VCaP (cell line): ENCODE measurements at regions not wholly inside any gene's neighbourhood (a gene's known extent, or its start where the extent isn't known, plus 50 kb on each side); places are given as distances from the start of the nearest gene placed in this dataset.

Source experiments
- H3K27ac ChIP-seq: fragments of 450-650 bp; 2 replicates; pipeline ENCODE4 v1.5.1; 2017
- TF ChIP-seq, protein P1 (sequence below): fragments of 450-650 bp; conservative IDR thresholded peaks from 2 replicates; pipeline ENCODE4 v1.5.1; 2017; ENCODE audit warnings: mild to moderate bottlenecking, moderate library complexity

DNA sequence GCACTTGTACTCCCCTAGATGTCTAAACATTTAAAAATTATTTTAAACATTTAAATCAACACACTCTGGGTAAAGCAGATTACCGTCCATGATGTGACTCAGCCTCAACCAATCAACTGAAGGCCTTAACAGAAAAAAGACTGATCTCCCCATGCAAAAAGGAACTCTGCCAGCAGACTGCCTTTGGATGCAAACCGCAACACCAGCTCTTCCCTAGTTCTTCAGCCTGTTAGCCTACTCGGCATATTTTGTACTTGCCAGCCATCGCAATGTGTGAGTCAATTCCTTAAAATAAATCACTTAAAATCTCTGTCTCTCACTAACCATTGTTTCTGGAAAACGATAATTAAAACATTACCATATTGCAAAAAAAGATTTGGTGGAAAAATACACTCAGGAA lies 375.9 kb downstream of the RSL24D1 start:
- TF ChIP-seq, protein P1, sequence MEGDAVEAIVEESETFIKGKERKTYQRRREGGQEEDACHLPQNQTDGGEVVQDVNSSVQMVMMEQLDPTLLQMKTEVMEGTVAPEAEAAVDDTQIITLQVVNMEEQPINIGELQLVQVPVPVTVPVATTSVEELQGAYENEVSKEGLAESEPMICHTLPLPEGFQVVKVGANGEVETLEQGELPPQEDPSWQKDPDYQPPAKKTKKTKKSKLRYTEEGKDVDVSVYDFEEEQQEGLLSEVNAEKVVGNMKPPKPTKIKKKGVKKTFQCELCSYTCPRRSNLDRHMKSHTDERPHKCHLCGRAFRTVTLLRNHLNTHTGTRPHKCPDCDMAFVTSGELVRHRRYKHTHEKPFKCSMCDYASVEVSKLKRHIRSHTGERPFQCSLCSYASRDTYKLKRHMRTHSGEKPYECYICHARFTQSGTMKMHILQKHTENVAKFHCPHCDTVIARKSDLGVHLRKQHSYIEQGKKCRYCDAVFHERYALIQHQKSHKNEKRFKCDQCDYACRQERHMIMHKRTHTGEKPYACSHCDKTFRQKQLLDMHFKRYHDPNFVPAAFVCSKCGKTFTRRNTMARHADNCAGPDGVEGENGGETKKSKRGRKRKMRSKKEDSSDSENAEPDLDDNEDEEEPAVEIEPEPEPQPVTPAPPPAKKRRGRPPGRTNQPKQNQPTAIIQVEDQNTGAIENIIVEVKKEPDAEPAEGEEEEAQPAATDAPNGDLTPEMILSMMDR = no peak

DNA sequence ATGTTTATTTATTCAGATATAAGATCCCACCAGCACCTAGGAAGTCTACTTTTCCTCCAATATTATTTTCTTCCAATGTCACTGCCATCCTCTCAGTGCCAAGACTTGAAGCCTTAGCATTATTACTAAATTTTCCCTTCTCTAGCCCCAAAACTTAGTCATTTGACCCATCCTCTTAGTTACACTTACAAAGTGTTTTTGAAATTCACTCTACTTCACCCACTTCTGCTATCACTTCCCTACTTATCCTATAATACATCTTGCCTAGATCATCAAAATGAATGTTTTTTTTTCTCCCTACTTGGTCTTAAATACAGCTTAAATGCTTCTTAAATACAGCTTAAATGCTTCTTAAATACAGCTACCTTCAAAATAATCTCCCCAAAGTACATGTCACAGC lies 376.6 kb downstream of the RSL24D1 start:
- TF ChIP-seq, protein P1 = no peak
- H3K27ac ChIP-seq = no peak overlapping the region

More for the DNA sequence above, 375.9 kb downstream of the RSL24D1 start:
- no peak overlapping the region for H3K27ac ChIP-seq

DNA sequence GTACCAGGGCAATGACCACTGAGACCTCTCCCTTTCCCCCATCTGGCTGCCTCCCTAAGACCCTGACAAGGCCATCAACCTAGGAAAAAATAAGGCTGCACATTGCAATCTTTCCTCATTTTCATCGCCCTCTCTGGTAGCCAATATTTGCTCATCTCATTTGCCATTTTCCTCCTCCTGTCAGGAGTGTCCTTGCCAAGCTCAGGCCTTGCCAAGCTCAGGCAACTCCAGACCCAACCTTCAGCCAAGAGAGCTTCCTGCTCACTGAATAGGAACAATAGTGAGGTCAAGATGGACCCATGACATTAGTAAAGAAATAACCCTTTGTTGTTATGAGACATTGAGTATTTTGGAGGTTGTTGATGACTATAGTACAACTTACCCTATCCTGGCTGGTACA lies 380.3 kb downstream of the RSL24D1 start:
- H3K27ac ChIP-seq = no peak overlapping the region
- TF ChIP-seq, protein P1 = no peak

DNA sequence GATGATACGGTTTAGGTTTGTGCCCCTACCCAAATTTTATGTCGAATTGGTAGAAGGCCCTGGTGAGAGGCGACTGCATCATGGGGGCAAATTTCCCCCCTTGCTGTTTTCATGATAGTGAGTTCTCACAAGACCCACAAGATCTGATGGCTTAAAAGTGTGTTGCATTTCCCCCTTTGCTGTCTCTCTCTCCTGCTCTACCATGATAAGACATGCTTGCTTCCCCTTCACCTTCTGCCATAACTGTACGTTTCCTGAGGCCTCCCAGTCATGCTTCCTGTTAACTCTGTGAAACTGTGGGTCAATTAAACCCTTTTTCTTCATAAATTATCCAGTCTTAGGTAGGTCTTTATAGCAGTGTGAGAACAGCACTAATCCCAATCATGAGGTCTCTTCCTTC lies 381.2 kb downstream of the RSL24D1 start:
- TF ChIP-seq, protein P1 = no peak
- no peak overlapping the region for H3K27ac ChIP-seq

DNA sequence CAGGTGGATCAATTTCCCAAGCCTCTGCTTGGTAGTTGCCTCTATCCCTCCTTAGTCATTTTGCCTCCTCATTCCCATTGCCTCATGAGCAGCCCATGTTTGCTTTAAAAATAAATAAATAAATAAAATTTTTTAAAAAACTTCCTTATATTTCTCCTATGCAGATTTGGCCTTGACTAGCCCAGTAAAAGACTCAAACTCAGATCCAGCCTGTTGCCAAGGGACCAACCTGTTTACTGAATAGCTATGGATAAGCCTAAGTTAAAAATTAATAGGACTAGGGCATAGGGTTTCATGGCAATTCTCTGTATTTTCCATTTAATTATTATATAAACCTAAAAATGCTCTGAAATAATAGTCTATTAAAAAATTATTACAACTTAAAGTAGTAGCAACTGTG lies 384.4 kb downstream of the RSL24D1 start:
- H3K27ac ChIP-seq = 0 out of 2 replicates have a peak overlapping the region, but pooled peaks have one; percentile 26
- TF ChIP-seq, protein P1 = no peak

DNA sequence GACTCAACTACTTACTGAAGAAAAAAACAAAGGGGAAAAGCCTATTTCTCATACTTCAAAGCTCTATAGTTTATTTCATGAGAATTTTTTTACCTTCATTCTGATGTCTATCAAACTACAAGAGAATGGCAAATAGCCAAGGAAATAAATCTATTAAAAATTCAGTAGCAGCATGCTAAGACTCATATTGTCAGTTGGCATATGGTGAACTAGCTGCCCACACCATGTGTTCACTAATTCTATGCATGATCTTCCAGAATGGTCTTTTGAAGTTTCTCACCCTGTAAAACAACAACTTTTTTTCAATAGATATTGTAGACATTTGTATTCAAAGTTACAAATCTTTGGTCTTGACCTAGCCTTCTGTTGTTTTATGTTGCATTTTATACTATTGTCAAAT lies 386.2 kb downstream of the RSL24D1 start:
- H3K27ac ChIP-seq = no peak overlapping the region
- TF ChIP-seq, protein P1 = no peak

DNA sequence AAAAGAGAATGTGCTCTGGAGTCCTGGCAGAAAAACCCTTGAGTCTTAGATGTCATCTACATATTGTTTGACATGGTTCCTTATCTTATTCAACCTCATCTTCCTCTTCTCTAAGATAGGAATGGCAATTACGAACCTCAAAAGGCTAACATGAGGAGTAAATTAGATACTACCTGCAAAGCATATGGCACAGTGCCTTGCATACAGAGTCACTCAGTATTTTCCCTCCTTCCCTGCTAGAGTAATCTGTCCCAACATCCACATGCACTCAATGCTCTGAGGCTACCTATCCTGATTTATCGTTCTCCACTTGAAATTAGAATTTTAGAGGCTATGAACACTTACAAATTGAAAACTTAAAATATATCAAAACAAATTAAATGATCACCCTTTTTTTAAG lies 386.7 kb downstream of the RSL24D1 start:
- TF ChIP-seq, protein P1 = no peak
- H3K27ac ChIP-seq = no peak overlapping the region

DNA sequence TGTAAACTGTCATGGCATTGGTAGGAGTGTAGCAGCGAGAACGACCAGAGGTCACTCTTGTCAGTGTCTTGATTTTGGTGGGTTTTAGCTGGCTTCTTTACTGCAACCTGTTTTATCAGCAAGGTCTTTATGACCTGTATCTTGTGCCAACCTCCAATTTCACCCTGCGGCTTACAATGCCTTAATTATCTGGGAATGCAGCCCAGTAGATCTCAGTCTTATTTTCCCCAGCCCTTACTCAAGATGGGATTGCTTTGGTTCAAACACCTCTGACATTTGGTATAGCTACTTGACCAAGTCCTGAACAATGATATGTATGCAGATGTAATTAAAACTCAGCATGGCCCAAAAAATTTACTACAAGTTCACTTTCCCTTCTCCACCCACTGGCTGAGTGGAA lies 388.4 kb downstream of the RSL24D1 start:
- H3K27ac ChIP-seq = no peak overlapping the region
- TF ChIP-seq, protein P1 = no peak
